ENCODE measurements at regions not wholly inside any gene's neighbourhood (a gene's known extent, or its start where the extent isn't known, plus 50 kb on each side); places are given as distances from the start of the nearest gene placed in this dataset.

- Histone ChIP-seq H3K4me1 (ENCODE audit: low read depth) (no peaks in the 10 kb centered on the region), H3K36me3 (ENCODE audit: low read depth) (no peaks in the 10 kb centered on the region), H3K4me3 (no peak overlapping the region), H3K9me3 (no peaks in the 10 kb centered on the region)
- ATAC-seq, result no peak
- intact Hi-C loops (cut with DNase I, micrococcal nuclease), result no loop called here
- TF ChIP-seq CTCF (IDR thresholded peaks at IDR 0.05), result no peak
- no peak for DNase-seq
These were observed 101.0 kb downstream of the METRNL start for GRCh38 chr17:83180264-83180995.

- TF ChIP-seq CTCF (IDR thresholded peaks at IDR 0.05), result no peak
- DNase-seq, result no peak
- Histone ChIP-seq H3K36me3 (ENCODE audit: low read depth) (no peaks in the 10 kb centered on the region), H3K4me3 (no peak overlapping the region), H3K9me3 (no peaks in the 10 kb centered on the region), H3K4me1 (ENCODE audit: low read depth) (no peaks in the 10 kb centered on the region)
- intact Hi-C loops (cut with DNase I, micrococcal nuclease), result no loop called here
- ATAC-seq, result no peak
These were observed 101.6 kb downstream of the METRNL start for GRCh38 chr17:83180996-83181481.

GRCh38 chr17:83181991-83182619 lies 102.7 kb downstream of the METRNL start:
- ATAC-seq, result no peak
- no peak for TF ChIP-seq CTCF (IDR thresholded peaks at IDR 0.05)
- H3K4me1 ChIP-seq (ENCODE audit: low read depth), result no peaks in the 10 kb centered on the region
- H3K9me3 ChIP-seq, result no peaks in the 10 kb centered on the region
- no peaks in the 10 kb centered on the region for H3K36me3 ChIP-seq (ENCODE audit: low read depth)
- DNase-seq, result peak in 1 of 3 donors; percentile 25
- no peak overlapping the region for H3K4me3 ChIP-seq
- intact Hi-C loops (cut with DNase I, micrococcal nuclease), result no loop called here

GRCh38 chr17:83182620-83183101 lies 103.3 kb downstream of the METRNL start:
- intact Hi-C loops (cut with DNase I, micrococcal nuclease), result no loop called here
- Histone ChIP-seq H3K9me3 (no peaks in the 10 kb centered on the region), H3K4me3 (no peak overlapping the region), H3K36me3 (ENCODE audit: low read depth) (no peaks in the 10 kb centered on the region), H3K4me1 (ENCODE audit: low read depth) (no peaks in the 10 kb centered on the region)
- TF ChIP-seq CTCF (IDR thresholded peaks at IDR 0.05), result no peak
- ATAC-seq (peak; percentile 22), DNase-seq (peak in 1 of 3 donors; percentile 34)

GRCh38 chr17:83183145-83183948 lies 103.9 kb downstream of the METRNL start:
- H3K4me1 ChIP-seq (ENCODE audit: low read depth), result no peaks in the 10 kb centered on the region
- DNase-seq (peak in 1 of 3 donors; percentile 40), ATAC-seq (no peak)
- TF ChIP-seq CTCF (IDR thresholded peaks at IDR 0.05), result no peak
- H3K4me3 ChIP-seq, result no peak overlapping the region
- H3K9me3 ChIP-seq, result no peaks in the 10 kb centered on the region
- intact Hi-C loops (cut with DNase I, micrococcal nuclease), result no loop called here
- no peaks in the 10 kb centered on the region for H3K36me3 ChIP-seq (ENCODE audit: low read depth)
